ENCODE measurements at regions not wholly inside any gene's neighbourhood (a gene's known extent, or its start where the extent isn't known, plus 50 kb on each side); places are given as distances from the start of the nearest gene placed in this dataset.
"Not testable (repeated sequence)": the region's sequence is repeated elsewhere in the genome, so short reads cannot be mapped to it uniquely, and the experiment has no call there.

DNA sequence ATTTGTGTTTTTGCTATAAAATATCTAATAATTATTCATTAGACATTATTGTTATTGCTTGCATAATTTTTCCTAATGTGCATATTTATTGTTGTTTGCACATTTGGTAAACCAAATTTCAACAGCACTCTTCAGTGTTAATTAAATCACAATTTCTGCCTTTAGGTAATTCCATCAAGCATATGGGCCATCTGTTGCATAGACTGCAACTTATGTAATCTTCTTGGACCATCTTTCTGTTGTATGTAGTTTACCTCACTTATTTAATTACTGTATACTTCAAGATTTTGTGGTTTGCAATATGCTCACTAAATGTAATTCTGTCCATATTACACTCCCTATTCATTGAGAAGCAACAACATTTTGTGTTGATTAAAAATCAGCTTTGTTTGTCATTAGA is 1360.1 kb downstream of the REEP3 start:
- no peak for DNase-seq
- Histone ChIP-seq H3K9me3 (no peaks in the 10 kb centered on the region), H3K4me3 (no peak overlapping the region), H3K27ac (no peak overlapping the region), H3K27me3 (no peaks in the 10 kb centered on the region), H3K36me3 (no peaks in the 10 kb centered on the region), H3K4me1 (ENCODE audit: insufficient read depth) (no peaks in the 10 kb centered on the region)
- TF ChIP-seq EP300 (IDR thresholded peaks at IDR 0.05) (no peak), POLR2A (IDR thresholded peaks at IDR 0.05) (no peak)
- TF ChIP-seq, protein P1, sequence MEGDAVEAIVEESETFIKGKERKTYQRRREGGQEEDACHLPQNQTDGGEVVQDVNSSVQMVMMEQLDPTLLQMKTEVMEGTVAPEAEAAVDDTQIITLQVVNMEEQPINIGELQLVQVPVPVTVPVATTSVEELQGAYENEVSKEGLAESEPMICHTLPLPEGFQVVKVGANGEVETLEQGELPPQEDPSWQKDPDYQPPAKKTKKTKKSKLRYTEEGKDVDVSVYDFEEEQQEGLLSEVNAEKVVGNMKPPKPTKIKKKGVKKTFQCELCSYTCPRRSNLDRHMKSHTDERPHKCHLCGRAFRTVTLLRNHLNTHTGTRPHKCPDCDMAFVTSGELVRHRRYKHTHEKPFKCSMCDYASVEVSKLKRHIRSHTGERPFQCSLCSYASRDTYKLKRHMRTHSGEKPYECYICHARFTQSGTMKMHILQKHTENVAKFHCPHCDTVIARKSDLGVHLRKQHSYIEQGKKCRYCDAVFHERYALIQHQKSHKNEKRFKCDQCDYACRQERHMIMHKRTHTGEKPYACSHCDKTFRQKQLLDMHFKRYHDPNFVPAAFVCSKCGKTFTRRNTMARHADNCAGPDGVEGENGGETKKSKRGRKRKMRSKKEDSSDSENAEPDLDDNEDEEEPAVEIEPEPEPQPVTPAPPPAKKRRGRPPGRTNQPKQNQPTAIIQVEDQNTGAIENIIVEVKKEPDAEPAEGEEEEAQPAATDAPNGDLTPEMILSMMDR (IDR thresholded peaks at IDR 0.05): no peak
- intact Hi-C loops (cut with DNase I): no loop called here

DNA sequence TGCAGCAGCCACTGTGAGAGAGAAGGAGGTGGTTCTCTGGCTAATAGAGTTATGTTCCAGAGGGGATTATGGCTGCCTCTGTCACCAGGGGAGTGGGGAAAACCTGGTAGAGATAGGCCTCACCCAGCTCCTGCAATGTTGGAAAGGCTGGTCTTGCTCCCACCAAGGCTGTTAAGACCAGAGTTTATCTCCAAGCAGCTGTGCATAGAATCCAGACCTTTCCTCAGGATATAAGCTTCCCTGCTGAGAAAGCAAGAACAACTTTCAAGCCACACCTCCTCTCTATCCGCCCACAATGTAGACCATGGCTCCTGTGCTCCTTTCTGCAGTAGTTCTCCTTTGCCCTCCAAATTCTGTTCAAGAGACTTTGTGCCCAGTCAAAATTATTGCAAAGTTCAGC is 1375.4 kb downstream of the REEP3 start:
- no peaks in the 10 kb centered on the region for H3K4me1 ChIP-seq (ENCODE audit: insufficient read depth)
- H3K9me3 ChIP-seq: peaks cover 0 to 5% of the 10 kb centered on the region in 2 donors
- no peak overlapping the region for H3K27ac ChIP-seq
- TF ChIP-seq, protein P1 (IDR thresholded peaks at IDR 0.05): no peak
- TF ChIP-seq EP300 (IDR thresholded peaks at IDR 0.05) (no peak), POLR2A (IDR thresholded peaks at IDR 0.05) (no peak)
- intact Hi-C loops (cut with DNase I): no loop called here
- H3K36me3 ChIP-seq: no peaks in the 10 kb centered on the region
- DNase-seq: no peak
- WGBS, 3 donors: 93 to 100% (median 96%) methylated on average over 1 of the region's 1 CpG
- no peaks in the 10 kb centered on the region for H3K27me3 ChIP-seq
- no peak overlapping the region for H3K4me3 ChIP-seq

DNA sequence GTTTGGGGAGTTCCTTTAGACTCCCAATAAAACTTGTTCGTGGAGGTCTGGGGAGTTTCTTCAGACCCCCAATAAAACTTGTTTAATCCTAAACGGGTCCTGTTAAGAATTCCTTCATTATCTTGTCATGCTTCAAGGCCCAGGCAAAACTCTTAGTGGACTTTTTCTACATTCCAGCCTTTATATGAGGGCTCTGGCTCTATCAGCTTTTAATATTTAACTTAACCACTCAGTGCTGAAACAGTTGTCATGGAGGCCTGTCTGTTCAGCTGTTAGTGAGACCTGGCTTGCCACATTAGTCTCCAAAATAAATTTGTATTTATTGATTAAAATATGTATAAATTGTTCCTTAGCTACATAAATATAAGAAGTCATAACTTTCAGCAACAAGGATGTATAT is 1385.1 kb downstream of the REEP3 start:
- H3K27me3 ChIP-seq; H3K27ac ChIP-seq; DNase-seq; H3K36me3 ChIP-seq; H3K4me3 ChIP-seq; intact Hi-C loops (cut with DNase I); H3K9me3 ChIP-seq; H3K4me1 ChIP-seq (ENCODE audit: insufficient read depth): not testable (repeated sequence)
- 15 to 23% (median 18%) methylated on average over 2 of the region's 2 CpGs for WGBS, 3 donors

DNA sequence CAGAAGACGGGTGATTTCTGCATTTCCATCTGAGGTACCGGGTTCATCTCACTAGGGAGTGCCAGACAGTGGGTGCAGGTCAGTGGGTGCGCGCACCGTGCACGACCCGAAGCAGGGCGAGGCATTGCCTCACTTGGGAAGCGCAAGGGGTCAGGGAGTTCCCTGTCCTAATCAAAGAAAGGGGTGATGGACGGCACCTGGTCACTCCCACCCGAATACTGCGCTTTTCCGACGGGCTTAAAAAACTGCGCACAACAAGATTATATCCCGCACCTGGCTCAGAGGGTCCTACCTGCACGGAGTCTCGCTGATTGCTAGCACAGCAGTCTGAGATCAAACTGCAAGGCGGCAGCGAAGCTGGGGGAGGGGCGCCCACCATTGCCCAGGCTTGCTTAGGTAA is 1403.1 kb downstream of the REEP3 start:
- DNase-seq; H3K4me3 ChIP-seq; H3K36me3 ChIP-seq; H3K4me1 ChIP-seq (ENCODE audit: insufficient read depth); intact Hi-C loops (cut with DNase I); H3K27me3 ChIP-seq; H3K27ac ChIP-seq; H3K9me3 ChIP-seq: not testable (repeated sequence)
- WGBS, 3 donors: 67 to 70% (median 68%) methylated on average over 19 to 21 of the region's 21 CpGs

DNA sequence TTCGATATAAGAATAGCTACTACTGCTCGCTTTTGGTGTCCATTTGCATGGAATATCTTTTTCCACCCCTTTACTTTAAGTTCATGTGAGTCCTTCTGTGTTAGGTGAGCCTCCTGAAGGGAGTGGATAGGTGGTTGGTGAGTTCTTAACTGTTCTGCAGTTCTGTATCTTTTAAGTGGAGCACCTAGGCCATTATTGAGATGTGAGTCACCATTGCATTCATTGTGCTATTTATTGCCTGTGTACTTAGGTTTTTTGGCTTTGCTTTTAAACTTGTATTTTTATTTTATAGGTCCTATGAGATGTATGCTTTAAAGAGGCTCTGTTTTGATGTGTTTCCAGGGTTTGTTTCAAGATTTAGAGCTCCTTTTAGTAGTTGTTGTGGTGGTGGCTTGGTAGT is 1430.8 kb downstream of the REEP3 start:
- intact Hi-C loops (cut with DNase I): no loop called here
- Histone ChIP-seq H3K27me3 (no peaks in the 10 kb centered on the region), H3K4me3 (no peak overlapping the region), H3K4me1 (ENCODE audit: insufficient read depth) (no peaks in the 10 kb centered on the region), H3K9me3 (no peaks in the 10 kb centered on the region), H3K27ac (no peak overlapping the region), H3K36me3 (no peaks in the 10 kb centered on the region)
- 82 to 91% (median 86%) methylated on average over 2 of the region's 2 CpGs for WGBS, 3 donors
- no peak for DNase-seq
- TF ChIP-seq EP300 (IDR thresholded peaks at IDR 0.05) (no peak), POLR2A (IDR thresholded peaks at IDR 0.05) (no peak)
- TF ChIP-seq, protein P1 (IDR thresholded peaks at IDR 0.05): no peak

DNA sequence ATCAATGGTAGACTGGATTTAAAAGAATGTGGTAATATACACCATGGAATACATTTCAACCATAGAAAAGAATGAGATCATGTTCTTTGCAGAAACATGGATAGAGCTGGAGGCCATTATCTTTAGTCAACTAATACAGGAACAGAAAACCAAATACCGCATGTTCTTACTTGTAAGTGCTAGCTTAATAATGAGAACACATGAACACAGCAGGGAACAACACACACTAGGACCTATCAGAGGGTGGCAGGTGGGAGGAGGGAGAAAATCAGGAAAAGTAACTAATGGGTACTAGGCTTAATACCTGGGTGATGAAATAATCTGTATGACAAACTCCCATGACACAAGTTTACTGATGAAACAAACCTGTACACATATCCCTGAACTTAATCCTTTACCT is 1435.2 kb downstream of the REEP3 start:
- intact Hi-C loops (cut with DNase I): no loop called here
- no peaks in the 10 kb centered on the region for H3K36me3 ChIP-seq
- no peaks in the 10 kb centered on the region for H3K27me3 ChIP-seq
- H3K4me3 ChIP-seq: no peak overlapping the region
- no peak overlapping the region for H3K27ac ChIP-seq
- DNase-seq: no peak
- H3K4me1 ChIP-seq (ENCODE audit: insufficient read depth): no peaks in the 10 kb centered on the region
- TF ChIP-seq EP300 (IDR thresholded peaks at IDR 0.05) (no peak), POLR2A (IDR thresholded peaks at IDR 0.05) (no peak)
- TF ChIP-seq, protein P1 (IDR thresholded peaks at IDR 0.05): no peak
- no peaks in the 10 kb centered on the region for H3K9me3 ChIP-seq
- WGBS, 3 donors: 88 to 97% (median 97%) methylated on average over 1 of the region's 1 CpG
